Endothelial cell of umbilical vein (primary cell): ENCODE measurements at regions not wholly inside any gene's neighbourhood (a gene's known extent, or its start where the extent isn't known, plus 50 kb on each side); places are given as distances from the start of the nearest gene placed in this dataset.
A peak's percentile ranks its signal among the peaks of the same experiment; 100 is the strongest.

Source experiments
- BruUV-seq: library from RNA; stranded (reverse); fragments of 400-500 nt; replicated peaks from 2 replicates; lab custom pipeline; 2021; lab: Mats Ljungman, UMichigan
- CTCF ChIA-PET: fragments of 300-600, 350-600 bp; sonication (Branson Sonifier 250); formaldehyde crosslinking; loops from one replicate; lab custom pipeline; 2021; ENCODE audit warnings: antibody characterized with exemption, inconsistent platforms; lab: Charles Lee
- POLR2A ChIA-PET: fragments of 300-600, 350-600 bp; sonication (Branson Sonifier 250); formaldehyde crosslinking; loops from one replicate; lab custom pipeline; 2021; ENCODE audit warnings: antibody characterized with exemption, inconsistent platforms; lab: Charles Lee
- DNase-seq: peaks from one replicate; pipeline ENCODE4 v3.0.0-alpha.2; 2011; ENCODE audit warnings: low read depth, low spot score
- FAIRE-seq: peaks from 2 replicates; lab custom pipeline; 2011; peaks lifted over from hg19 to GRCh38; lab: Jason Lieb, UNC
- H2AFZ ChIP-seq: 2 replicates; pipeline ENCODE4 v1.6.0; 2012; ENCODE audit warnings: low read depth, low read length, control low read depth, inconsistent platforms
- H3K27ac ChIP-seq: 2 replicates; pipeline ENCODE4 v1.5.1; 2011; ENCODE audit warnings: low read depth, mild to moderate bottlenecking, control low read depth, low read length, moderate library complexity; ENCODE audit not compliant: insufficient read depth
- H3K27me3 ChIP-seq, 2 experiments: 2 replicates each; pipeline versions ENCODE4 v1.6.0 to v1.6.1; 2011; ENCODE audit warnings: low read length in 2 of 2, mixed read lengths in 1 of 2; ENCODE audit not compliant: control insufficient read depth in 2 of 2, insufficient read depth in 2 of 2
- H3K36me3 ChIP-seq, 2 experiments: 2 replicates in 1 of 2; 3 replicates in 1 of 2; pipeline ENCODE4 v1.5.1; 2011; ENCODE audit warnings: low read length in 2 of 2, mild to moderate bottlenecking in 1 of 2, moderate library complexity in 1 of 2; ENCODE audit not compliant: control insufficient read depth in 2 of 2, insufficient read depth in 2 of 2; ENCODE audit errors: extremely low read depth in 1 of 2
- H3K4me1 ChIP-seq: 3 replicates; pipeline ENCODE4 v1.5.1; 2011; ENCODE audit warnings: mild to moderate bottlenecking, low read length; ENCODE audit not compliant: control insufficient read depth, insufficient read depth; ENCODE audit errors: extremely low read depth
- H3K4me2 ChIP-seq: 2 replicates; pipeline ENCODE4 v1.6.1; 2011; ENCODE audit warnings: low read length, control low read depth, mixed read lengths; ENCODE audit not compliant: insufficient read depth
- H3K4me3 ChIP-seq, 3 experiments: fragments of 200-600 bp in 1 of 3; sonication (generic), shearing (Covaris generic) in 1 of 3; replicated peaks in 1 of 3; 2 replicates each; pipeline ENCODE4 v1.5.1; 2011 to 2016; ENCODE audit warnings: control low read depth in 3 of 3, low read length in 3 of 3, mild to moderate bottlenecking in 2 of 3, inconsistent platforms in 1 of 3, low read depth in 1 of 3, moderate library complexity in 1 of 3; ENCODE audit not compliant: insufficient read depth in 1 of 3
- H3K79me2 ChIP-seq: 2 replicates; pipeline ENCODE4 v1.6.0; 2012; ENCODE audit warnings: low read length, inconsistent platforms; ENCODE audit not compliant: control insufficient read depth, insufficient read depth
- H3K9ac ChIP-seq: replicated peaks from 2 replicates; pipeline ENCODE3; 2011; ENCODE audit warnings: low read length, control low read depth; ENCODE audit not compliant: insufficient read depth; ENCODE audit errors: extremely low read depth
- H3K9me1 ChIP-seq: replicated peaks from 3 replicates; pipeline ENCODE4 v1.6.0; 2011; ENCODE audit warnings: mild to moderate bottlenecking, low read length; ENCODE audit not compliant: control insufficient read depth, insufficient read depth; ENCODE audit errors: extremely low read depth
- H3K9me3 ChIP-seq: replicated peaks from 2 replicates; pipeline ENCODE4 v1.5.1; 2012; ENCODE audit warnings: low read length, inconsistent platforms; ENCODE audit not compliant: control insufficient read depth, insufficient read depth
- H4K20me1 ChIP-seq: replicated peaks from 2 replicates; pipeline ENCODE3; 2011; ENCODE audit warnings: mild to moderate bottlenecking, low read length; ENCODE audit not compliant: control insufficient read depth, insufficient read depth; ENCODE audit errors: extremely low read depth
- CTCF ChIP-seq, 2 donors: IDR thresholded peaks; 1 replicate in 1 of 2; 2 replicates in 1 of 2; pipeline ENCODE4 v1.5.1; 2011; ENCODE audit warnings: low read length in 2 of 2, mild to moderate bottlenecking in 2 of 2, moderate library complexity in 2 of 2, control low read depth in 1 of 2, inconsistent platforms in 1 of 2, low read depth in 1 of 2; ENCODE audit not compliant: insufficient read depth in 1 of 2; ENCODE audit errors: extremely low read depth in 1 of 2
- EZH2 ChIP-seq: IDR thresholded peaks from 2 replicates; pipeline ENCODE4 v1.6.1; 2012; ENCODE audit warnings: borderline replicate concordance, low read depth, mild to moderate bottlenecking, moderate library complexity, low read length, inconsistent platforms; ENCODE audit not compliant: severe bottlenecking
- FOS ChIP-seq: IDR thresholded peaks from 2 replicates; pipeline ENCODE4 v1.6.1; 2011; ENCODE audit warnings: mild to moderate bottlenecking, low read length, moderate library complexity, borderline replicate concordance; ENCODE audit not compliant: insufficient read depth
- GATA2 ChIP-seq: IDR thresholded peaks from 2 replicates; pipeline ENCODE4 v1.7.0; 2011; ENCODE audit warnings: low read depth, mild to moderate bottlenecking, moderate library complexity, mixed read lengths, low read length; ENCODE audit not compliant: insufficient read length, insufficient read depth
- JUN ChIP-seq: IDR thresholded peaks from 2 replicates; pipeline ENCODE4 v1.6.1; 2011; ENCODE audit warnings: borderline replicate concordance, low read depth; ENCODE audit not compliant: insufficient read length, insufficient read depth
- MYC ChIP-seq: IDR thresholded peaks from one replicate; pipeline ENCODE4 v1.6.1; 2011; ENCODE audit warnings: mild to moderate bottlenecking, low read depth, low read length
- POLR2AphosphoS5 ChIP-seq: IDR thresholded peaks from 2 replicates; pipeline ENCODE4 v1.6.1; 2012; ENCODE audit warnings: low read depth, mild to moderate bottlenecking, control low read depth, low read length, moderate library complexity; ENCODE audit not compliant: insufficient read depth
- dilution Hi-C: fragments of 300-500 bp; cut with MboI; formaldehyde crosslinking; loops from one replicate; pipeline ENCODE4 v1.15.0; 2019; ENCODE audit warnings: low sequenced_read_pairs; ENCODE audit not compliant: extremely low pct_ligation_motif_present
- intact Hi-C: fragments of 100-400 bp; cut with micrococcal nuclease; formaldehyde crosslinking; loops from one replicate; pipeline ENCODE4 v1.10.0; 2022

GRCh38 chr6:140627002-140627401 lies 1252.6 kb upstream of the CITED2 start:
- H3K9me3 ChIP-seq: no peaks in the 10 kb centered on the region
- H3K36me3 ChIP-seq: no peaks in the 10 kb centered on the region
- dilution Hi-C loops (no loop called here), intact Hi-C loops (no loop called here)
- H3K9ac ChIP-seq: no peak overlapping the region
- no peak for FAIRE-seq
- no peaks in the 10 kb centered on the region for H3K79me2 ChIP-seq
- H3K27ac ChIP-seq: no peak overlapping the region
- peaks cover 2% of the 10 kb centered on the region for H3K4me1 ChIP-seq
- H4K20me1 ChIP-seq: no peaks in the 10 kb centered on the region
- H3K4me2 ChIP-seq: no peak overlapping the region
- no peaks in the 10 kb centered on the region for H3K9me1 ChIP-seq
- H3K27me3 ChIP-seq: no peaks in the 10 kb centered on the region
- BruUV-seq: no TSS peak
- ChIA-PET CTCF (no interaction called here), POLR2A (no interaction called here)
- no peak overlapping the region for H3K4me3 ChIP-seq
- TF ChIP-seq POLR2AphosphoS5 (no peak), CTCF (IDR thresholded peaks at IDR 0.05; ENCODE audit: extremely low read depth in 1 of 2, insufficient read depth in 1 of 2, low read depth in 1 of 2, low read length in 2 of 2) (no peak)
- no peak overlapping the region for H2AFZ ChIP-seq
- no peak for DNase-seq

- FAIRE-seq: no peak
- Histone ChIP-seq H3K4me1 (peaks cover 2% of the 10 kb centered on the region), H2AFZ (peak overlapping the region; percentile 21), H3K4me2 (no peak overlapping the region), H3K4me3 (no peak overlapping the region), H3K9me1 (no peaks in the 10 kb centered on the region), H3K9ac (no peak overlapping the region), H3K27me3 (no peaks in the 10 kb centered on the region), H3K79me2 (no peaks in the 10 kb centered on the region), H3K36me3 (no peaks in the 10 kb centered on the region), H4K20me1 (no peaks in the 10 kb centered on the region), H3K27ac (no peak overlapping the region), H3K9me3 (no peaks in the 10 kb centered on the region)
- intact Hi-C loops (no loop called here), dilution Hi-C loops (no loop called here)
- no TSS peak for BruUV-seq
- peak; percentile 36 for DNase-seq
- ChIA-PET POLR2A (no interaction called here), CTCF (no interaction called here)
- TF ChIP-seq MYC (no peak), CTCF (IDR thresholded peaks at IDR 0.05; ENCODE audit: extremely low read depth in 1 of 2, insufficient read depth in 1 of 2, low read depth in 1 of 2, low read length in 2 of 2) (no peak), EZH2 (no peak), FOS (peak; percentile 15), JUN (no peak), POLR2AphosphoS5 (no peak), GATA2 (no peak)
Observed at GRCh38 chr6:140623498-140623897, 1249.0 kb upstream of the CITED2 start.
